ENCODE measurements at regions not wholly inside any gene's neighbourhood (a gene's known extent, or its start where the extent isn't known, plus 50 kb on each side); places are given as distances from the start of the nearest gene placed in this dataset.
"Not testable (repeated sequence)": the region's sequence is repeated elsewhere in the genome, so short reads cannot be mapped to it uniquely, and the experiment has no call there.

GRCh38 chr1:203998571-203998970 is 74.3 kb upstream of the SOX13 start:
- TF ChIP-seq EP300, CTCF, POLR2AphosphoS5 (IDR thresholded peaks at IDR 0.05): not testable (repeated sequence)
